Hepatocyte (in vitro differentiated cells): ENCODE measurements at regions not wholly inside any gene's neighbourhood (a gene's known extent, or its start where the extent isn't known, plus 50 kb on each side); places are given as distances from the start of the nearest gene placed in this dataset.

Source experiments
- DNase-seq: peaks from one replicate; pipeline ENCODE4 v3.0.0-alpha.2; 2016; ENCODE audit warnings: low spot score
- H2AFZ ChIP-seq: fragments of 200-600 bp; sonication (generic); 2 replicates; pipeline ENCODE4 v1.6.0; 2016; ENCODE audit warnings: antibody characterized with exemption, mild to moderate bottlenecking
- H3K27ac ChIP-seq: fragments of 200-600 bp; sonication (generic); 2 replicates; pipeline ENCODE4 v1.5.1; 2016; ENCODE audit warnings: mild to moderate bottlenecking
- H3K27me3 ChIP-seq: fragments of 200-600 bp; sonication (generic); 2 replicates; pipeline ENCODE4 v1.6.1; 2016
- H3K36me3 ChIP-seq: fragments of 200-600 bp; sonication (generic); replicated peaks from 2 replicates; pipeline ENCODE4 v1.5.1; 2016; ENCODE audit warnings: low read depth; ENCODE audit not compliant: insufficient read depth
- H3K4me1 ChIP-seq: fragments of 200-600 bp; sonication (generic); 2 replicates; pipeline ENCODE4 v1.5.1; 2016; ENCODE audit warnings: mild to moderate bottlenecking, moderate library complexity; ENCODE audit not compliant: insufficient read depth
- H3K4me2 ChIP-seq: fragments of 200-600 bp; sonication (generic); 2 replicates; pipeline ENCODE4 v1.6.0; 2016
- H3K4me3 ChIP-seq: fragments of 200-600 bp; sonication (generic); 2 replicates; pipeline ENCODE4 v1.5.1; 2016; ENCODE audit warnings: mild to moderate bottlenecking
- H3K79me2 ChIP-seq: fragments of 200-600 bp; sonication (generic); 2 replicates; pipeline ENCODE4 v1.6.0; 2017; ENCODE audit warnings: mild to moderate bottlenecking
- H3K9me2 ChIP-seq: fragments of 200-600 bp; sonication (generic); replicated peaks from 2 replicates; pipeline ENCODE4 v1.6.0; 2017; ENCODE audit warnings: mild to moderate bottlenecking; ENCODE audit not compliant: insufficient read depth
- H3K9me3 ChIP-seq: fragments of 200-600 bp; sonication (generic); 2 replicates; pipeline ENCODE4 v1.5.1; 2016; ENCODE audit warnings: low read depth, mild to moderate bottlenecking
- H4K20me1 ChIP-seq: fragments of 200-600 bp; sonication (generic); 2 replicates; pipeline ENCODE4 v1.6.0; 2016; ENCODE audit warnings: mild to moderate bottlenecking; ENCODE audit not compliant: insufficient read depth, poor library complexity, severe bottlenecking
- EZH2 ChIP-seq: fragments of 200-600 bp; sonication (generic); IDR thresholded peaks from 2 replicates; pipeline ENCODE4 v1.6.1; 2016; ENCODE audit warnings: antibody characterized with exemption, mild to moderate bottlenecking, borderline replicate concordance
- EZH2phosphoT487 ChIP-seq: fragments of 200-600 bp; sonication (generic); IDR thresholded peaks from one replicate; pipeline ENCODE4 v1.6.1; 2018; ENCODE audit warnings: antibody characterized with exemption, mild to moderate bottlenecking, low read depth, moderate library complexity; ENCODE audit not compliant: unreplicated experiment, severe bottlenecking
- WGBS: methylation state at CpG from one replicate; pipeline ENCODE4 v1.1.6; 2016; ENCODE audit warnings: low lambda C conversion rate; ENCODE audit errors: missing lambda C conversion rate; 5-methylcytosine and 5-hydroxymethylcytosine counted together
- TF ChIP-seq, protein P1 (sequence below): fragments of 200-600 bp; sonication (generic); IDR thresholded peaks from 2 replicates; pipeline ENCODE4 v1.5.1; 2016; ENCODE audit warnings: antibody characterized with exemption, mild to moderate bottlenecking; ENCODE audit not compliant: poor library complexity

DNA sequence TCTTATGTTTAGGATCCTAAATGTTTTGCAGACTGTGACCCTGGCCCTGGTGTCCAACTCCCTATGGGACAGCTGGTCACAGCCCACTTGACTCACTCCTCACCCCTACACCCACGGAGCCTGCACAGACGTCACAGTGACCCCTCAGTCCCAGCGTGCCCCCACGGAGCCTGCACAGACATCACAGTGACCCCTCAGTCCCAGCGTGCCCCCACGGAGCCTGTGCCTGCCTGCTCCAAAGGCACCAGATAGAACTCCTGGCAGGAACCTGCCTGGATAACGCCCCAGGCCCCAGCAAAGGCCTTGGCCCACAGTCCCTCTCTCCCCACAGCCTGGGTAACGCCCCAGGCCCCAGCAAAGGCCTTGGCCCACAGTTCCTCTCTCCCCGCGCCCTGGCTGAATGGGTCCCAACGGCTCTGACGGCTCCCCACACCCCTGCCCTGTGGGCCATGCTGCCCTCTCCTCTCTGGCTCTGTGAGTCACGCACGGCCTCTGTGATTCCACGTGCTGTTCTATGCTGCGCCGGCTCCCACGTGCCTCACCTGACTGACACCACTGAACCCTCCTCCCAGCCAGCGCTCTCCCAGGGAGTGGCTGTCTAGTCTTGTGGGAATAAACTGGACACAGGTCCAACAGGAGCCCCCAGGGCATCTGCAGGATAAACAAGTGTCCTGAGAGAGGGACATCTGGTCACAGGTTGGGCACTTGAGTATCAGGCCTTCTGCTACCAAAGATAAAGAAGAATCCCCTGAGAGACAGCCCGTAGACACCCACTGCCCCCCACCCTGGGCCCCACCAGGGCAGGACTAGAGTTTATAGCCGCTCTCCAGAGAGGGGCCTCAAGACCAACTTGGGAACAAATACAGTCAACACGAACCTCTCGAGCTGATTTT, 250.3 kb downstream of the BRD1 start:
- WGBS: 88% methylated on average over 23 of the region's 23 CpGs
- no peaks in the 10 kb centered on the region for H4K20me1 ChIP-seq
- H3K79me2 ChIP-seq: no peaks in the 10 kb centered on the region
- no peak overlapping the region for H2AFZ ChIP-seq
- no peaks in the 10 kb centered on the region for H3K4me1 ChIP-seq
- H3K9me3 ChIP-seq: no peaks in the 10 kb centered on the region
- no peak for DNase-seq
- no peak overlapping the region for H3K27ac ChIP-seq
- TF ChIP-seq, protein P1, sequence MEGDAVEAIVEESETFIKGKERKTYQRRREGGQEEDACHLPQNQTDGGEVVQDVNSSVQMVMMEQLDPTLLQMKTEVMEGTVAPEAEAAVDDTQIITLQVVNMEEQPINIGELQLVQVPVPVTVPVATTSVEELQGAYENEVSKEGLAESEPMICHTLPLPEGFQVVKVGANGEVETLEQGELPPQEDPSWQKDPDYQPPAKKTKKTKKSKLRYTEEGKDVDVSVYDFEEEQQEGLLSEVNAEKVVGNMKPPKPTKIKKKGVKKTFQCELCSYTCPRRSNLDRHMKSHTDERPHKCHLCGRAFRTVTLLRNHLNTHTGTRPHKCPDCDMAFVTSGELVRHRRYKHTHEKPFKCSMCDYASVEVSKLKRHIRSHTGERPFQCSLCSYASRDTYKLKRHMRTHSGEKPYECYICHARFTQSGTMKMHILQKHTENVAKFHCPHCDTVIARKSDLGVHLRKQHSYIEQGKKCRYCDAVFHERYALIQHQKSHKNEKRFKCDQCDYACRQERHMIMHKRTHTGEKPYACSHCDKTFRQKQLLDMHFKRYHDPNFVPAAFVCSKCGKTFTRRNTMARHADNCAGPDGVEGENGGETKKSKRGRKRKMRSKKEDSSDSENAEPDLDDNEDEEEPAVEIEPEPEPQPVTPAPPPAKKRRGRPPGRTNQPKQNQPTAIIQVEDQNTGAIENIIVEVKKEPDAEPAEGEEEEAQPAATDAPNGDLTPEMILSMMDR: no peak
- no peak for TF ChIP-seq EZH2phosphoT487
- no peak for TF ChIP-seq EZH2
- H3K27me3 ChIP-seq: no peaks in the 10 kb centered on the region
- H3K4me3 ChIP-seq: no peak overlapping the region
- no peaks in the 10 kb centered on the region for H3K36me3 ChIP-seq
- H3K4me2 ChIP-seq: no peak overlapping the region
- no peaks in the 10 kb centered on the region for H3K9me2 ChIP-seq

DNA sequence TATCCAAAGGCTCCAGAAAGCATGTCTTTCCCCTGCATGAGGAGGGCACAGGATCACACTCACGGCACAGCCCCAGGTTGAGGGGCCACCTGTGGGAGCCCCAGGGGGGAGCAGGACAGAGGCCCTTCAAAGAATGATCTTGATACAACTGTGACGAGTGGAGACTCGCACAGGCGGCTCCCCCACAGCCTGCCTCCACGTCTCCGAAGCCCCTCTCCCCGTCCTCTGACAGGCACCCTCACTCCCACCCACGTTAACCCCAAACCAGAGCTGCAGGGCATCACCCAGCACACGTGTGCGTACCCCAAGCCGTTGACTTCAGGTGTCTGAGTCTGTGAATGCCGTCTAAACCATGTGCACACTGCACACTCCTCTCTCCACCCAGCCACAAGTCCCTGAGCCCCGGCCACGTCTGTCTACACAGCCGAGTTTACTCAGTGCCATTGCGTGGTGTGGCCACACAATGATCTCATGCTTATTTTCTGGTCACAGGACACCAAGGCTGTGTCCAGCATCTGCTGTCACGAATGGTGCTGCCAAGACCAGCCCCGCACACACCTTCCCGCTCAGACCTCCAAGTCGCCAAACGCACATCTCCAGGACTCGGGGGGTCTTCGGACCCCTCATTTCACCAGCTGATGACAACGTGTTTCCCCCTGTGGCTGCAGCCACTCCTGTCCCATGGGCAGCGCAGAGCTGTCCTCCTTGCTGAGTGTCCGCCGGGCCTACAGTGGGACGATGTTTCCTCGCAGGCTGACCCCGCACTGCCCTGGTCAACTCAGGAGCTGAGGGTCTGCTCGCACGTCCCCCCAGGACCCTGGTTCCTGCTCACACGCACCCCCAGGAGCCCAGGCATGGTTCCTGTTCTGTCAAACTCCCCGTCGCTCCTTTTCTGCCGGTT, 251.2 kb downstream of the BRD1 start:
- Histone ChIP-seq H3K27me3 (no peaks in the 10 kb centered on the region), H3K4me2 (no peak overlapping the region), H4K20me1 (no peaks in the 10 kb centered on the region), H3K79me2 (no peaks in the 10 kb centered on the region), H3K36me3 (no peaks in the 10 kb centered on the region), H3K9me2 (no peaks in the 10 kb centered on the region), H3K9me3 (no peaks in the 10 kb centered on the region), H3K4me3 (no peak overlapping the region), H3K27ac (no peak overlapping the region), H3K4me1 (no peaks in the 10 kb centered on the region), H2AFZ (no peak overlapping the region)
- DNase-seq: no peak
- 87% methylated on average over 36 of the region's 36 CpGs for WGBS
- TF ChIP-seq EZH2phosphoT487 (no peak), EZH2 (no peak)
- TF ChIP-seq, protein P1: no peak

DNA sequence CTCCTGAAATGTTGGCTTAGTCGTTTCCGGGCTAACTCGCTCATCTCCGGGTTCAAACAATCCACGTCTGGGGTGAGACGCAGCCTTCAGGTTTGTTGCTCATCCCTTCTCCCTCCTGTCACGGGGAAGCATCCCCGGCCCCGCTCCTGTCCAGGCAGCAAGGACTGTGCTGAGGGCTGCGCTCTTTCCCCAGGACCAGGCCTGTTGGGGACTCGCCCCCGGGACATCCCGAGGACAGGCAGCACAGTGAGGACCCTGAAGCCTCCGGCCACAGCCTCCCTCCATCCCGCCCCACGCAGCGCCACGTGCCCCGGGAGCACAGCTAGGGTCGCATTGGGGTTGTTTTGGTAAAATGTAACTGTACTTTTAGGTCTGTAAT, 252.0 kb downstream of the BRD1 start:
- H3K36me3 ChIP-seq: no peaks in the 10 kb centered on the region
- WGBS: 95% methylated on average over 20 of the region's 20 CpGs
- TF ChIP-seq EZH2: no peak
- TF ChIP-seq, protein P1: no peak
- no peaks in the 10 kb centered on the region for H3K79me2 ChIP-seq
- H3K9me3 ChIP-seq: no peaks in the 10 kb centered on the region
- H3K9me2 ChIP-seq: no peaks in the 10 kb centered on the region
- no peaks in the 10 kb centered on the region for H3K4me1 ChIP-seq
- H2AFZ ChIP-seq: no peak overlapping the region
- no peaks in the 10 kb centered on the region for H4K20me1 ChIP-seq
- no peak overlapping the region for H3K4me2 ChIP-seq
- H3K27ac ChIP-seq: no peak overlapping the region
- no peaks in the 10 kb centered on the region for H3K27me3 ChIP-seq
- H3K4me3 ChIP-seq: no peak overlapping the region
- DNase-seq: no peak
